ENCODE measurements at regions not wholly inside any gene's neighbourhood (a gene's known extent, or its start where the extent isn't known, plus 50 kb on each side); places are given as distances from the start of the nearest gene placed in this dataset.
"Not testable (repeated sequence)": the region's sequence is repeated elsewhere in the genome, so short reads cannot be mapped to it uniquely, and the experiment has no call there.

DNA sequence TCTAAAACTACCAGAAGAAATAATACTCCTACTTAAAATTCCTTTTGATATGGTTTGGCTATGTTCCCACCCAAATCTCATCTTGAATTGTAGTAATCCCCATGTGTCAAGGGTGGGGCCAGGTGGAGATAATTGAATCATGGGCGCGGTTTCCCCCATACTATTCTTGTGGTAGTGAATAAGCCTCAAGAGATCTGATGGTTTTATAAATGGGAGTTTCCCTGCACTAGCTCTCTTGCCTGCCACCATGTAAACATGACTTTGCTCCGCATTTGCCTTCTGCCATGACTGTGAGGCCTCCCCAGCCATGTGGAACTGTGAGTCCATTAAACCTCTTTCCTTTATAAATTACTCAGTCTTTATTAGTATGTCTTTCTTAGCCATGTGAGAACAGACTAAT lies 390.5 kb downstream of the CHSY3 start:
- not testable (repeated sequence) for H3K4me1 Mint-ChIP-seq (ENCODE audit: low read depth in 2 of 2); H3K4me3 Mint-ChIP-seq; H3K27me3 Mint-ChIP-seq; H3K9me3 Mint-ChIP-seq; DNase-seq; H3K27ac Mint-ChIP-seq; ATAC-seq (replicated peaks); H3K36me3 Mint-ChIP-seq (ENCODE audit: insufficient read depth)

DNA sequence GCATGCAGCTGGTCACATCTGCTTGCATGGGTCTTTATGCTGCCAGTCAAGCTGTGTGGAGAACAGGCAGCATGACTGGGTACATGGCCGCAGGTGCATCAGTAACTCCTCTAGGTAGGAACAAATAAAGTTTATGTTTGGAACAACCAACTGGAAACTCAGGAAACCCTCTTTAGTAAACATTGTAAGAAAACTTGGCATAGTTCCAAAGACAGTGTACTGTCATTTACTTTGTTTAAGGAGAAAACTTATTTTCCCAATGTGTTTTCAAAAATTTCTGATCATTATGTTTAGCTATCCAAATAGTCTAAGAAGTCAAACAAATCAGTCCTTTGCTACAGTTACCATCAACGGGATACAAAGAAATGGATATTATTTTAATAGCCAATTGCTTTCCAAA lies 386.0 kb downstream of the CHSY3 start:
- no peaks in the 10 kb centered on the region for H3K4me1 Mint-ChIP-seq (ENCODE audit: low read depth in 2 of 2)
- no peak overlapping the region for H3K4me3 Mint-ChIP-seq
- no peak overlapping the region for H3K27ac Mint-ChIP-seq
- H3K36me3 Mint-ChIP-seq (ENCODE audit: insufficient read depth): no peaks in the 10 kb centered on the region
- H3K27me3 Mint-ChIP-seq: no peaks in the 10 kb centered on the region
- DNase-seq (no peak), ATAC-seq (replicated peaks) (no peak)
- H3K9me3 Mint-ChIP-seq: peaks cover 0 to 2% of the 10 kb centered on the region in 2 donors

DNA sequence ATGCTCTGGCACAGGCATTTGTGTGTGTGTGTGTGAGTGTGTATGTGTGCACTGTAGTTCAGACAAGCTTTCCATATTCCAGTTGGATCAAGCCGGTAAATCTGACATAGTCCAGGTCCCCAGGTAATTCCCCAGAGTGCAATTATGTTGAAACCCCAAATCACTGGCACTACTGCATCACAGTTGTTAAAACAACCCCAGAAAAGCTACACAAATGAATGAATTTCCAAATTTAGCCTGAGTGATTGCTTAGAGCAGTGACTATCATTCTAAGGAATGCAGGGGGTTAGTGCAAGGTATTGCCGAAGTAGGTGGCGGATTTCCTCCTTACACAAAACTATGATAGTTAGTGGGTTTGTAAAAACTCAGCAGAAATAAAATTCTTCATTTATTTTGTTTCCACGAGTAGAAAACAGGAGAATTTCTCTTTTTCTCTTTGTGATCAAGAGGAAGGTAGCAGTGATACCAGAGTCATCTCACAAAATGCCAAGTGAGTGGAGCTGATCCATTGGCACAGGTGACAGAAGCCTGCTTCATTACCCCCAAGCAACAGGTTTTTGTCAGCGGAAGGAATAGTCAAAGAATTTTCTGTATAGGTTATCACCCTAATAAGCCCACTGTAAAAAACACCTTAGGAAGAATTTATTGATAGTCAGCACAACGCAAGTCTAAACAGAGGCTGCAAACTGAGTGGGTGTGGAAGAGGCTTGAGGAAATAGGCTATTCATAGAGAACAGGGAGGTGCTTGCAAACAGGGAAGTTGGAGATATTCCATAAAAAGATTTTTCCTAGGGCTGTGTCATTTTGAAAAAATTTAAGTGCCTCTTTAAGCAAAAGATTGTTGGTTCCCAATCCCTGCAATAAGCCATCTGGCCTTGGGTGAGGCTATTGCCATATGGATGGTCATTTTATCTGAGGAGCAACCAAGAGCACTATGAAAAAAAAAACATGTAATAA lies 385.1 kb downstream of the CHSY3 start:
- Mint-ChIP-seq H3K4me3 (no peak overlapping the region), H3K27me3 (no peaks in the 10 kb centered on the region), H3K4me1 (ENCODE audit: low read depth in 2 of 2) (no peaks in the 10 kb centered on the region), H3K27ac (no peak overlapping the region), H3K36me3 (ENCODE audit: insufficient read depth) (no peaks in the 10 kb centered on the region), H3K9me3 (peaks cover 0 to 2% of the 10 kb centered on the region in 2 donors)
- ATAC-seq (replicated peaks) (no peak), DNase-seq (no peak)

DNA sequence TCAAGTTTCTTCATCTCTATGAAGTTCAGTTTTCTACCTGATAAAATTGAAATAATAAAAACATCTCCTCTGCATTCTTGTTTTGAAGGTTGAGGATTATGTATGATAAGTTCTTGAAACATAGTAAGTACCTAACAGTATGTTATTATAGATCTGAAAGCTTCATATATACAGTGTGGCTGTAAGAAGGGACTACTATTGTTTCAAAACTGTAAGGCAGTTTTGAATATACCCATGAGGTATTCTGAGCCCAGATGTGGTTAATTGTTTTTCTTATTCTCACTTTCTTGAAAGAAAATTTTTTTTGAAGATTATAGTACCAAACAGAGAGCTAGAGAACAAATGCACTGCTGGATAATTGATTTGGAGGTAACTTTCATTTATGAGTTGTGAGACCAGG lies 383.2 kb downstream of the CHSY3 start:
- peaks cover 0 to 2% of the 10 kb centered on the region in 2 donors for H3K9me3 Mint-ChIP-seq
- no peaks in the 10 kb centered on the region for H3K27me3 Mint-ChIP-seq
- DNase-seq (no peak), ATAC-seq (replicated peaks) (no peak)
- no peak overlapping the region for H3K4me3 Mint-ChIP-seq
- no peak overlapping the region for H3K27ac Mint-ChIP-seq
- H3K36me3 Mint-ChIP-seq (ENCODE audit: insufficient read depth): no peaks in the 10 kb centered on the region
- H3K4me1 Mint-ChIP-seq (ENCODE audit: low read depth in 2 of 2): no peaks in the 10 kb centered on the region

DNA sequence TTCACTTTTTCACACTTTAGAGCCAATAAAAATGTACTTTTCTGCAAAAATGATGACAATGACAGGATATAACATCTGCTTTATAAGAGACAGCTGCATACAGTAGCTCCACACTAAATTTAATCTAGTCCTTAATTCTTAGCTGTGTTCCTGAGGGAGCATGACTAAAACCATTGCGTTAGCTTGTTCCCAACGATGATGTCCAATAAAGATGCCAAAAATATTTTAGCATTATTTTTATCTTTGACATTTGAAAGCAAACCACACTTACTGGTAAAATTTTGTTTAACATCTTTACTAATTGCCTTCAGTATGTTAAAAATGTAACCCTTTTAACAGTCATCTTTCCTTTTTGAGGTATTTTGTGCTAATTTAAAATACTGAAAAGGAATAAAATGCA lies 382.7 kb downstream of the CHSY3 start:
- H3K9me3 Mint-ChIP-seq: peaks cover 0 to 2% of the 10 kb centered on the region in 2 donors
- no peaks in the 10 kb centered on the region for H3K4me1 Mint-ChIP-seq (ENCODE audit: low read depth in 2 of 2)
- H3K36me3 Mint-ChIP-seq (ENCODE audit: insufficient read depth): no peaks in the 10 kb centered on the region
- H3K27me3 Mint-ChIP-seq: no peaks in the 10 kb centered on the region
- no peak for DNase-seq
- H3K4me3 Mint-ChIP-seq: no peak overlapping the region
- no peak overlapping the region for H3K27ac Mint-ChIP-seq
- no peak for ATAC-seq (replicated peaks)

DNA sequence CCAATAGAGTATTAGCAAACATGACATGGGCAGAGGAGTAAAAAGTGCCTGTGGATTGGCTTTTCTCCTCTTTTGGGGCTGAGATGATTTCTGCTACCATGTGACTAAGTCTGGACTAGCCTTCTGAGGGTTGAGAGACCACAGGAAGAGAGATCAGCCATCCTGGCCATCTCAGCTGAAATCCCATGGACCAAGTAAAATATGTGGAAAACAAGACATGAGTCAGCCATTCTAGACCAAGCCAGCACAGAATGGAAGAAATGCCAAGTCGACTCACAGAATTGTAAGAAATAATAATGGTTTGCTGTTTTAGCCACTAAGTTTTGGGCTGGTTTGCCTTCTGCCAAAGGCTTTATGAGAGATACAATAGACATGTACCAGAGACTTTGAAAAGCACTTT lies 377.8 kb downstream of the CHSY3 start:
- Mint-ChIP-seq H3K4me1 (ENCODE audit: low read depth in 2 of 2) (no peaks in the 10 kb centered on the region), H3K36me3 (ENCODE audit: insufficient read depth) (no peaks in the 10 kb centered on the region), H3K4me3 (no peak overlapping the region), H3K27ac (no peak overlapping the region), H3K27me3 (no peaks in the 10 kb centered on the region), H3K9me3 (no peaks in the 10 kb centered on the region)
- ATAC-seq (replicated peaks): no peak
- DNase-seq: no peak

DNA sequence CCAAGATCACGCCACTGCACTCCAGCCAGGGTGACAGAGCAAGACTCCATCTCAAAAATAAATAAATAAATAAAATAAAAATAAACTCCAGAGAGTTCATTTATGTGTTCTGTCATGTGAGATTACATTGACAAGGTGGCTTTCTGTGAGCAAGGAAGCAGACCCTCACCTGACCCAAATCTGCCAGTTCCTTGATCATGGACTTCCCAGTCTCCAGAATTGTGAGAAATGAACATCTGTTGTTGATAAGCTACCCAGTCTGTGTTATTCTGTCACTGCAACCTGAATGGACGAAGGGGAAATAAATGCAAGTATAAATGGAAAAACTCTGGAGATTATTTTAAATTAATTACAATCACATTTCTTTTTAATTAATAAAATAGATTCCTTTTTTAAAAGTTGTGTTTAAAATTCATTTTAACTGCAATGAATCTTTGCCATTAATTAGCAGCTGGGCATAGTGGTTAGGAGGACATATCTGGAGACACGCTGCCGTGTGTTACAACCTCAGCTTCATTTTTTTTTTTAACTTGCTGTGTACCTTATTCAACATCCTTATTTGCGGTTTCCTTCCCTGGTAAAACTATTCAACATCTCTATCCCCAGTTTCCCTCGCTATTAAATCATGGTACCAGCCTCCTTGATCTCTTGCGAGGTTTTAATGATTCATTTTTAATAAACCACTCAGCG lies 376.4 kb downstream of the CHSY3 start:
- Mint-ChIP-seq H3K4me1 (ENCODE audit: low read depth in 2 of 2) (no peaks in the 10 kb centered on the region), H3K36me3 (ENCODE audit: insufficient read depth) (no peaks in the 10 kb centered on the region), H3K9me3 (no peaks in the 10 kb centered on the region), H3K27me3 (no peaks in the 10 kb centered on the region), H3K4me3 (no peak overlapping the region), H3K27ac (no peak overlapping the region)
- ATAC-seq (replicated peaks) (no peak), DNase-seq (no peak)

DNA sequence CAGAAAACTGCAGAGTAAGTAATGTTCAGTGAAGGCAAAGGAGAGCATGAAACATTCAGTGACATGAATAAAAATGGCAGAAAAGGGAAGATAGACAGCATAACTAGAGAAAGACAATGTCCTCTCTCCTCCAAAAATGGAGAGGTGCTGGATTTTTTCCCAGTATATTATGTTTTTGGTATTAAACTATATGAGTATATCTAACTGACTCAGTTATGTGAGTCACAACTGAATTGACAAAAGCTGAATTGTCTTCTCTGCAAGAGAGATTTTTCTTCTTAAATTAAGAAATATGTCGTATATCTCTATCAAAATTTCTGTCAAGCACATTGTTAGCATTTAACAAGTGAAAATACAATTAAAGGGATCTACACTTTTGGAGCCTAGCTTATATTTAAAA lies 375.1 kb downstream of the CHSY3 start:
- DNase-seq (no peak), ATAC-seq (replicated peaks) (no peak)
- no peak overlapping the region for H3K4me3 Mint-ChIP-seq
- H3K27me3 Mint-ChIP-seq: no peaks in the 10 kb centered on the region
- no peaks in the 10 kb centered on the region for H3K4me1 Mint-ChIP-seq (ENCODE audit: low read depth in 2 of 2)
- H3K27ac Mint-ChIP-seq: no peak overlapping the region
- H3K36me3 Mint-ChIP-seq (ENCODE audit: insufficient read depth): no peaks in the 10 kb centered on the region
- no peaks in the 10 kb centered on the region for H3K9me3 Mint-ChIP-seq

DNA sequence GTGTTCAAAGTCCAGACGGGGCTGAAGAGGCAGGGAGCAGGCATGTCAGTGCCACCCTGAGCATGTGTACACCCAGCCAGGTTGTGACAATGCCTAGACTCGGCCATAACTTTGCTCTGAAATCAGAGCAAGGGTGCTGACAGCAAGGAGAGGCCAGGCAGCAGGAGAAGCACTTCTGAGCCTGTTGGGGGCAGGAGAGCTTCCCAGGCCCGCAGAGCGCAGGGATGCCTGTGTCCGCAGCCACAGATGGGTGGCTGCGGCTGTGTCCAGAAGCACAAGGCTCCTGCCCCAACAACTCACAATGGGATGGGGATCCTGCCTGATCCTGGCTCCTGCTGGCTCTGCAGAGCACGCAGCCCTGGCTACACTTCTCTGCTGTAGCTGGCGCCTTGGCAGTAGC lies 373.9 kb downstream of the CHSY3 start:
- Mint-ChIP-seq H3K27ac (no peak overlapping the region), H3K36me3 (ENCODE audit: insufficient read depth) (no peaks in the 10 kb centered on the region), H3K4me1 (ENCODE audit: low read depth in 2 of 2) (no peaks in the 10 kb centered on the region), H3K9me3 (peaks cover 0 to 1% of the 10 kb centered on the region in 2 donors), H3K4me3 (no peak overlapping the region), H3K27me3 (no peaks in the 10 kb centered on the region)
- DNase-seq (no peak), ATAC-seq (replicated peaks) (no peak)

DNA sequence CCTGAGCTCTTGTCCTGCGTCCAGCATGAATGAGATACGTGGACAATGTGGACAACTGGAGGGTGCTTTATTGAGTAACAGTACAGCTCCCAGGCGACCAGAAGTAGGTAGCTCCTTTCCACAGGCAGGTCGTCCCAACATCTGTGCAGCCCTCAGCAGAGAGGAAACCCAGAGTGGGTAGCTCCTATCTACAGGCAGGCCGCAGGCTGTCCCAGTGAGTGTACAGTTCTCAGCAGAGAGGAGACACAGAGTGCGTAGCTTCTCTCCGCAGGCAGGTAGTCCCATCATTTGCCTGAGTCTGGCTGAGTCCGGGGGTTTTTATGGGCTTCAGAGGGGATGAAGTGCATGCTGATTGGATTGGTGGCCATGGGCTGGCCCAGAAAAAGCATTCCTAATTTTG lies 373.3 kb downstream of the CHSY3 start:
- Mint-ChIP-seq H3K27me3 (no peaks in the 10 kb centered on the region), H3K4me1 (ENCODE audit: low read depth in 2 of 2) (no peaks in the 10 kb centered on the region), H3K36me3 (ENCODE audit: insufficient read depth) (no peaks in the 10 kb centered on the region), H3K4me3 (no peak overlapping the region), H3K9me3 (peaks cover 0 to 1% of the 10 kb centered on the region in 2 donors), H3K27ac (no peak overlapping the region)
- no peak for ATAC-seq (replicated peaks)
- no peak for DNase-seq

DNA sequence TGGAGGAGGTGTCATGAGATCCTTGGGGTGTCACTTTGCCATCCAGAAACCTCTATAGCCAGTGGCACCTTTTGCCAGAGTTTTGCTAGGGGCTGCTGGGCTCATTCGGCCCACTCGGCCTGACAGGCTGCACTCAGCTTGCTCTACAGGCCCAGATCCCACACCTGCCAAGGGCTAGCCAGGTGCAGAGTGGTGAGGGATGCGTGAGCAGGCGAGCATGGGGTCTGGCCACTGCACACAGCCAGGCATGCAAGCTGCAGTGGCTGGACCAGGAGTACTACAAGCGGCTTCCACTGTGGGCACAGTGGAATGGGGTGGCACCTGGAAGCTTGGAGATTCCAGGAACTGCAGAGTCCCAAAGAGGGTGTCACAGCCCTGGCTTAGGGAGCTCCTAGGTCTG lies 372.7 kb downstream of the CHSY3 start:
- ATAC-seq (replicated peaks) (no peak), DNase-seq (no peak)
- Mint-ChIP-seq H3K36me3 (ENCODE audit: insufficient read depth) (no peaks in the 10 kb centered on the region), H3K4me1 (ENCODE audit: low read depth in 2 of 2) (no peaks in the 10 kb centered on the region), H3K4me3 (no peak overlapping the region), H3K27ac (no peak overlapping the region), H3K27me3 (no peaks in the 10 kb centered on the region), H3K9me3 (peaks cover 0 to 1% of the 10 kb centered on the region in 2 donors)

DNA sequence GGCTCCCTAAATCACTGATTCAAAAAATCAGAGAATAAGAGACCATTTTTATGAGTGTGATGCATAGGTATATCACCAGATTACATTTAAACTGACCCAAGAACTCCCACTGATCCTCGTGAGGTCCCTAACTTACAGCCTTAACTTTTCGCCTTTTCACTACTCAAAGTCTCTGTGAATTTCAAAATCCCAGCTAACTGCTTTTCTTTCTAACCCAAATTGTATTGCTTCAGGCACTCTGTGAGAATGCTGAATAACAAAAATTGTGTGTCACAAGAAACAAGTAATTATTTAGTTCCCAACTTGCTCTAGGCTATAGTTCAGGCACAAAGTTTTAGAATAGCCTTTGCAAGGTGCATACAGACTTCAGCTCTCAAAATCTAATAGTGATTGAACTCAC lies 368.6 kb downstream of the CHSY3 start:
- Mint-ChIP-seq H3K9me3 (peaks cover 0 to 1% of the 10 kb centered on the region in 2 donors), H3K36me3 (ENCODE audit: insufficient read depth) (no peaks in the 10 kb centered on the region), H3K4me3 (no peak overlapping the region), H3K4me1 (ENCODE audit: low read depth in 2 of 2) (no peaks in the 10 kb centered on the region), H3K27me3 (no peaks in the 10 kb centered on the region), H3K27ac (no peak overlapping the region)
- ATAC-seq (replicated peaks) (no peak), DNase-seq (no peak)

DNA sequence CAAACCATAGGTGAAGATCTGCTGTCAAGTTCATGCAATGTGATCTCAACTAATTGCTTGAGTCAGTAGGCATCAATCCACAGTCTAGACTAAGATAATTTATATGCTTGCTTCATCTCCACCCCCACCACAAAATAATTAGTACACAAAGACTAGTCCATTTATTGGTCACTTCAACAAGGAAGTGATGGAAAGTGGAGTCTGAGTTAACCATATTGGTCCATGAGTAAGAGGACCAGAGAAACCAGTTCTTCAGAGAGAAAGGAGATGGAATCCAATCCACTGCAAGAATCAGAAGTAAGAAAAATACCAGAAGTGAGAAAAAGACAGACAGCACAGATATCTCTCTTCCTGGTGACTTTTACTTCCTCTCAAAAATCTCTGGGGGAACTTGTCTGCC lies 366.5 kb downstream of the CHSY3 start:
- ATAC-seq (replicated peaks): no peak
- Mint-ChIP-seq H3K4me1 (ENCODE audit: low read depth in 2 of 2) (no peaks in the 10 kb centered on the region), H3K36me3 (ENCODE audit: insufficient read depth) (no peaks in the 10 kb centered on the region), H3K4me3 (no peak overlapping the region), H3K27me3 (no peaks in the 10 kb centered on the region), H3K27ac (no peak overlapping the region), H3K9me3 (peaks cover 0 to 1% of the 10 kb centered on the region in 2 donors)
- no peak for DNase-seq

DNA sequence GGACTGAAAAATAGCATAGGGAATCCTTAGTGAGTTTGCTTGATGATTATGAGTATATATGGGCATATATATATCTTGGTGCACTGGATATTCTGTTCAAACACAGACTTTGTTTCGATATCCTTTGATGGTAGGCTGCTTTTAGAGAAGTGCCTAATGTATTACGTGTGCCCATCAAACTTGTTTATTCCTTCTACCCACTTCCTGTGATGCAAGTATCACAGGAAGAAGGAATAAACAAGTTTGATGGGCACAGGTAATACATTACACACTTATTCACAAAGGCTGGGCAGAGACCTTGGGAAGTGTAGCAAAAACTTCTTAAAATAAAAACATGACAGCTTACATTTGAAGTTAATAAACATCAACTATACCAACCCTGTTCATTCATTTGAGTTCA lies 364.2 kb downstream of the CHSY3 start:
- no peaks in the 10 kb centered on the region for H3K4me1 Mint-ChIP-seq (ENCODE audit: low read depth in 2 of 2)

More for the DNA sequence above, 364.2 kb downstream of the CHSY3 start:
- ATAC-seq (replicated peaks) (no peak), DNase-seq (no peak)
- H3K27ac Mint-ChIP-seq: no peak overlapping the region
- no peaks in the 10 kb centered on the region for H3K9me3 Mint-ChIP-seq
- H3K27me3 Mint-ChIP-seq: no peaks in the 10 kb centered on the region
- H3K4me3 Mint-ChIP-seq: no peak overlapping the region
- H3K36me3 Mint-ChIP-seq (ENCODE audit: insufficient read depth): no peaks in the 10 kb centered on the region
